HG03064 (cell line): ENCODE measurements at regions not wholly inside any gene's neighbourhood (a gene's known extent, or its start where the extent isn't known, plus 50 kb on each side); places are given as distances from the start of the nearest gene placed in this dataset.

Source experiments
- ATAC-seq: cut with Tn5 transposase; IDR thresholded peaks from one replicate; pipeline ENCODE4 v1.9.1; 2021; ENCODE audit warnings: low read depth; ENCODE audit not compliant: unreplicated experiment

- ATAC-seq, result no peak
These were observed 82.4 kb upstream of the PDE1C start for GRCh38 chr7:32152576-32152975.

- no peak for ATAC-seq
These were observed 80.4 kb upstream of the PDE1C start for GRCh38 chr7:32150589-32150988.

- no peak for ATAC-seq
These were observed 79.8 kb upstream of the PDE1C start for GRCh38 chr7:32150039-32150438.

GRCh38 chr7:32147546-32148268, 77.5 kb upstream of the PDE1C start:
- no peak for ATAC-seq

GRCh38 chr7:32145911-32146310, 75.7 kb upstream of the PDE1C start:
- ATAC-seq, result no peak

GRCh38 chr7:32144676-32145075, 74.5 kb upstream of the PDE1C start:
- ATAC-seq, result no peak

GRCh38 chr7:32143301-32143700, 73.1 kb upstream of the PDE1C start:
- no peak for ATAC-seq

GRCh38 chr7:32142649-32143048, 72.4 kb upstream of the PDE1C start:
- ATAC-seq, result no peak

GRCh38 chr7:32140210-32140939, 70.2 kb upstream of the PDE1C start:
- ATAC-seq, result no peak

GRCh38 chr7:32137059-32137458, 66.9 kb upstream of the PDE1C start:
- ATAC-seq, result no peak

- no peak for ATAC-seq
These were observed 60.9 kb upstream of the PDE1C start for GRCh38 chr7:32131091-32131490.

GRCh38 chr7:32126843-32127242, 56.6 kb upstream of the PDE1C start:
- ATAC-seq, result no peak
